Esophagus squamous epithelium (tissue), 4 donors: ENCODE measurements at regions not wholly inside any gene's neighbourhood (a gene's known extent, or its start where the extent isn't known, plus 50 kb on each side); places are given as distances from the start of the nearest gene placed in this dataset.

Experiments
- POLR2A ChIP-seq, 4 donors: fragments of 450-650 bp; IDR thresholded peaks; one replicate each; pipeline ENCODE4 v1.6.1; 2017; ENCODE audit warnings: antibody characterized with exemption in 4 of 4, mild to moderate bottlenecking in 4 of 4, moderate library complexity in 3 of 4
- TF ChIP-seq, protein P1 (sequence below), 6 experiments: fragments of 450-650 bp in 4 of 6; fragments of 200-600 bp in 2 of 6; sonication (generic) in 2 of 6; IDR thresholded peaks; one replicate each; pipeline ENCODE4 v1.5.1; 2016 to 2019; ENCODE audit warnings: antibody characterized with exemption in 6 of 6, mild to moderate bottlenecking in 4 of 6, moderate library complexity in 4 of 6

DNA sequence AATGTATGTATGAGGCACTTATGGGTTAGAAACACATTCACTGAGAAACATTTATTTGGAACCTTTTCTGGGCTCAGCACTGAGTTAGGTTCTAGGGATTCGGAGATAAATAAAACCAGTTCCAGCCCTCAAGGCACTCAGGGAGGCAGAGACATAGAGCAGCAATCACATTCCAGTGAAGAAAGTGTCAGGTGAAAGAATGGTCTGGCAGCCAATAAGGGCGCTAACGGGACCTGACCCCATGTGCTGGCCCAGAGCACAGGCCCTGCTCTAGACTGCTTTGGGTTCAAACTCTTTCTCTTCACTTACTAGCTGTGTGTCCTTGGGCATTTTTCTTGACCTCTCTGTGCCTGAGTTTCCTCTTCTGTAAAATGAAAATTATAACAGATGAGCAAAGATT lies 146.0 kb upstream of the SYT13 start:
- TF ChIP-seq, protein P1, sequence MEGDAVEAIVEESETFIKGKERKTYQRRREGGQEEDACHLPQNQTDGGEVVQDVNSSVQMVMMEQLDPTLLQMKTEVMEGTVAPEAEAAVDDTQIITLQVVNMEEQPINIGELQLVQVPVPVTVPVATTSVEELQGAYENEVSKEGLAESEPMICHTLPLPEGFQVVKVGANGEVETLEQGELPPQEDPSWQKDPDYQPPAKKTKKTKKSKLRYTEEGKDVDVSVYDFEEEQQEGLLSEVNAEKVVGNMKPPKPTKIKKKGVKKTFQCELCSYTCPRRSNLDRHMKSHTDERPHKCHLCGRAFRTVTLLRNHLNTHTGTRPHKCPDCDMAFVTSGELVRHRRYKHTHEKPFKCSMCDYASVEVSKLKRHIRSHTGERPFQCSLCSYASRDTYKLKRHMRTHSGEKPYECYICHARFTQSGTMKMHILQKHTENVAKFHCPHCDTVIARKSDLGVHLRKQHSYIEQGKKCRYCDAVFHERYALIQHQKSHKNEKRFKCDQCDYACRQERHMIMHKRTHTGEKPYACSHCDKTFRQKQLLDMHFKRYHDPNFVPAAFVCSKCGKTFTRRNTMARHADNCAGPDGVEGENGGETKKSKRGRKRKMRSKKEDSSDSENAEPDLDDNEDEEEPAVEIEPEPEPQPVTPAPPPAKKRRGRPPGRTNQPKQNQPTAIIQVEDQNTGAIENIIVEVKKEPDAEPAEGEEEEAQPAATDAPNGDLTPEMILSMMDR (IDR thresholded peaks at IDR 0.05) = no peak
- TF ChIP-seq POLR2A (IDR thresholded peaks at IDR 0.05) = no peak
